Kasumi-1 (cell line): ENCODE measurements at regions not wholly inside any gene's neighbourhood (a gene's known extent, or its start where the extent isn't known, plus 50 kb on each side); places are given as distances from the start of the nearest gene placed in this dataset.

Experiments
- DNase-seq, 2 experiments: peaks; one replicate each; lab custom pipeline; 2025; lab: John Stamatoyannopoulos, UW

DNA sequence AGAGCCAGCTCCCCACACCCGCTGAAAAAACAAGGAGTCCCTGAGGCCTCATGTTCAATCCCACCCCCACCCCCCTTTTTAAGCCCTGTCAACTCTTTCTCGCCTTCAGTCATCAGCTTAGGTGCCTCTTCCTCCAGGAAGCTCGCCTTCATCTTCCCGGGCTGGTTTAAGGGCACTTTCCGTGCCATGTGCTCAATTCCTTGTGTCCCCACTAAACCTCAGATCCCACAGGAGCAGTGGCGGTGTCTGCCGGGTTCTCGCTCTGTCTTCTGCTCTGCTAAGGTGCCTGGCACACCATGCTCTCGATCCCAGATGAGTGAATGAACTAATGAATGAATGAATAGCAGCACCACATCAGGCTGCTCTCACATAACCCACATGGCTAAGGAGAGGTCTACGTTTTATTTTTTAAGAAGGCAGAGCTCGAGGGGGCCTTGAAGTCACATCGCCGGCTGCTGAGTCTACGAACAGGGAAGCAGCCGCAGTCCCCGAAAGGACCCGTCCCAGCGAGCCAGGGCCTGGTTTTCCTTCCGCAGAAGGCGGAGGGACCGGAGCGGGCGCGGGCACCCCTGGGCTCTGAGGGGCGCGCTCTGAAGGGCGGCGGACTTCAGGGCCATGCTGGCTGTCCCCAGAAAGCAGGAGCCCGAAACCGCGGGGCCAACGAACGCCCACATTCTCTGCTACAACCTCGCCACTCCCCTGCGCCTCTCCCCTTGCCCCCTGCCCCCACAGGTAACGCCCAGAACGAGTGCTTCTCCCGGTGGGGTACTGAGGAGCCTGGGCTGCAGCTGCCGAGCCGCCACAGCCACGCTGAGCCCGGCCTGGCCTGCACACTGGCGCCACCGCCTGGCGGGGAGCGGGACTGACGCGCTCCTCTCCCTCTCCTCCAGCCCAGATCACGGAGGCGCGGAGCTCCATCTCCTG lies 73.4 kb upstream of the KCNMA1 start:
- DNase-seq: peak; percentile 79 to 88

DNA sequence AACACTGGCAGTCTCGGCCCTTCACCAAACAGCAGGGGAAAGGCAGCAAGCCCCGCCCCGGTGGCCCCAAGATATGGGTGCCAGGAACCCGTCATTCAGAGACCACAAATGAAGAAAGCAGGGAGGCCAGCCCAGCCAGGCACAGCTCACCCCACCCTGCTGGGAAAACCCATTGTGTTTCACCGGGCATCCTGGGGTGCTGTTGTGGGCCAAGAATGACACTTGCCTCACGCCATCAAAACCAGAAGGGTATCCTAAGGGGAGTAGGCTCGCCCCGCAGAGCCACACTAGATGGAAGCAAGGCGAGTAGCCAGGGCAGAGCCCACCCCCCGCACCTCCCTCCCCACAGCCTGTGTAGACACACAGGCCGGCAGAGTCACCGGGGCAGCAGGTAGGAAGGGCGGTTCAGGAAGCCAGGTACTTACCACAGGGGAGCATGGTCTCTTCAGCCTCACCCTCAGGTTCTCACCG lies 72.5 kb upstream of the KCNMA1 start:
- DNase-seq: no peak

DNA sequence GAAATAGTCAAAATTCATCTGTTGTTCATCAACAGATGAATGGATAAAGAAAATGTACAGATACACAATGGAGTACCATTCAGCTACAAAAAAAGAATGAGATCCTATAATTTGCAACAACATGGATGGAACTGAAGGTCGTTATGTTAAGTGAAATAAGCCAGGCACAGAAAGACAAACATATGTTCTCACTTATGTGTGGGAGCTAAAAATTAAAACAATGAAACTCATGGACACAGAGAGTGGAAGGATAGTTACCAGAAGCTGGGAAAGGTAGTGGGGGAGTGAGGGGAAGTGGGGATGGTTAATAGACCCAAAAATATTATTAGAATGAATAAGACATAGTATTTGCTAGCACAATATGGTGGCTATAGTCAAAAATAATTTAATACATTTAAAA lies 70.0 kb upstream of the KCNMA1 start:
- DNase-seq: no peak

DNA sequence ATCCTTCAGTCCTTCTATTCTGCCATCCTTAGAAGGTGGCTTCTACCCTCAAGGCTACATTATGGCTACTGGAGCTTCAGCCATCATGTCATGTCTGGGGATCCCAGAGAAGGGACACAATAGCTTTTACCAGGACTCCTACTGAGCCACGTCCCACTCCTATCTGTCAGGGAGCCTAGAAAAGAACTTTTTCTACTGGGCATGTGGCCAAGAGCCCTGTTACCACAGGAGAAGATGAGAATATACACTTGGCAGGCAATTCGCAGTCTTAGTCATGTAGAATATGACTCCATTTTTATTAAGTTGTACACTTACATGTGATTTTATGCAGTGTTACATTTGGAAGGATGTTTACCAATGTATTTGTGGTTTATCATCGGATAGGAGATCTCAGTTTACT lies 64.6 kb upstream of the KCNMA1 start:
- DNase-seq: no peak

DNA sequence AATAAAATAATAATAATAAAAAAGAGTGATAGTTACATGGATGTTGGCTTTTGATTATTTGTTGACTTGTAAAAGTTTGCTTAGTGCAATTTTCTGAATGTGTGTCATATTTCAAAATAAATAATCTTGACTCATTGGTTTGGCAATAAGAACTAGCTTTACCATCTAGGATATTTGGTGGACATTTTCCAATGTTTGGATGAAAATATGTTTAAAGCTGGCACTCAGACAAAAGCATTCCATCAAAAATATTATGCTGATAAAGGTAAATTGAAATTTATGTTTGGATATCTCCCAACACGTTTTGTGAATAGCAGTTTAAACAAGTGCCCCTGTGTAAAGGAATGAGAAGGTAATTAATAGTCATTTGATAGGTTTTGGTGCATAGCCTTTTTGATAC lies 62.5 kb upstream of the KCNMA1 start:
- no peak for DNase-seq

DNA sequence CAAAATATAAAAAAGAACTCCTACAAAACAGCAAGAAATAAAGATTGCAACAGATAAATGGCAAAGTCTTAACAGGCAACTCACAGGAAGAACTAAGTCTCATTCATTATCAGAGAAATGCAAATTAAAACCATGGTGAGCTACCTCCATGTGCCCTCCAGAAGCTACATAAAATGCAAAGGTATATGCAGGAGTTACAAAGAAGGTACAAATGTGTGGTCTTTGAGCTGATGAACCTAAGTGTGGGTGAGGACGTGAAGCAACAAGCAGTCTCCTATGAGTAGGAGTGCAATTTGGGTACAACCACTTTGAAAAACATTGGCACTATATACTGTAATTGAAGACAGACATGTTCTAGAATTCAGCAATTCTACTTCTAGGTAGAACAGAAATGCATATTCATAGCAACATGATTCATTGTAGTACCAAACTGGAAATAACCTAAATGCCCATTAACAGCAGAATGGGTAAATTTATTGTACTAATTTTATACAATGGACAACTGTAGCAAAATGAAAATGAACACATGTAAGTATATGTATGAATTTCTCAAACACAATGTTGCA lies 61.6 kb upstream of the KCNMA1 start:
- DNase-seq: no peak

DNA sequence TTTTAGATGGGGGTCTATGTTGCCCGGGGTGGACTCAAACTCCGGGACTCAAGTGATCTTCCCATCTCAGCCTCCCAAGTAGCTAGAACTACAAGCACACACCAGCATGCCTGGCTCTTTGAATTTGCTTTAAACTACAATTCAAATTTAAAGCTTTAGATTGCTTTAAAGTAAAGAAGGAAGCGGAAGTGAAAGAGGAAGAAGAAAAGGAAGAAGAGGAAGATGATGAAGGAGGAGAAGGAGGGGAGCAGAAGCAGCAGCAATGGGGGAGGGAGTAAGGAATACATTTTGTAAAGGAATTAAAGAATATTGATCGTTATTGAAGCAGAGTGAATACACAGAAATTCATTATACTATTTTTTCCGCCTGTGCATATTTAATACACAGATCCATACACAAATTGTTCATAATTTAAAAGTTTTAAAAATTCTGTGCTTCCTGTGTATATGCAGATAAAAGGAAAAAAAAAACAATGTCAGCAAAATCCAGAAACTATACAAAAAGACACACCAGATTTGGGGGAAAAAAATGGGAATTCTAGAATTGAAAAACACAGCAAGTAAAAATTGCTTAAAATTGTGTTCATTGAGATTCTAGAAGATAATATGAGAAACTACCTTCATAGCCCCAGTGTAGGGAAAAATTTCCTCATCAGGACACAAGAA lies 60.8 kb upstream of the KCNMA1 start:
- DNase-seq: no peak

GRCh38 chr10:77696584-77696983 lies 59.0 kb upstream of the KCNMA1 start:
- no peak for DNase-seq

- no peak for DNase-seq
Measured at GRCh38 chr10:77695186-77695585, 57.6 kb upstream of the KCNMA1 start.

DNA sequence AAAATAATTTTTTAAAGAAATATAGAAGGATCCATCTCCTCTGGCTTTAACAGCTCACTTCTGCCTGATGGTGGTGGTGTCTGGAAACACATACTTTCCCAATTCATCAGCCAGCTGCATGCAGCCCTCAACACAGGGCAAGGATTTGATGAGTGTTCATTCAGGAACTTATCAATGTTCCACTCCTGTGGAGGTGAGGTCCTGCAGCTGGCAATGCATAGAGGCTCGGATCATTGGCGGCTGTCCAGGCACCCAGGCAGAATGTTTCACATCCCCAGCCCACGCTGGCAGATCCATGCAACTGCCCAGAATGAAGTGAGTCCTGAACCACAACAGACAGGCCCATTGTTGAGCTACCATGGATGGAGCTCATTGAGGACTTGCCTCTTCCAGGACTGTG lies 55.2 kb upstream of the KCNMA1 start:
- no peak for DNase-seq

GRCh38 chr10:77689339-77689738 lies 51.7 kb upstream of the KCNMA1 start:
- DNase-seq: no peak

GRCh38 chr10:77687621-77688020 lies 50.0 kb upstream of the KCNMA1 start:
- DNase-seq: no peak
